PFSK-1 (cell line): ENCODE measurements at regions not wholly inside any gene's neighbourhood (a gene's known extent, or its start where the extent isn't known, plus 50 kb on each side); places are given as distances from the start of the nearest gene placed in this dataset.

Source experiments
- POLR2AphosphoS5 ChIP-seq: IDR thresholded peaks from 2 replicates; pipeline ENCODE4 v1.6.1; 2012; ENCODE audit warnings: low read depth, mild to moderate bottlenecking, control low read depth, low read length, moderate library complexity
- TAF1 ChIP-seq: IDR thresholded peaks from 2 replicates; pipeline ENCODE4 v1.6.1; 2012; ENCODE audit warnings: low read length, control low read depth, borderline replicate concordance; ENCODE audit not compliant: insufficient read depth

DNA sequence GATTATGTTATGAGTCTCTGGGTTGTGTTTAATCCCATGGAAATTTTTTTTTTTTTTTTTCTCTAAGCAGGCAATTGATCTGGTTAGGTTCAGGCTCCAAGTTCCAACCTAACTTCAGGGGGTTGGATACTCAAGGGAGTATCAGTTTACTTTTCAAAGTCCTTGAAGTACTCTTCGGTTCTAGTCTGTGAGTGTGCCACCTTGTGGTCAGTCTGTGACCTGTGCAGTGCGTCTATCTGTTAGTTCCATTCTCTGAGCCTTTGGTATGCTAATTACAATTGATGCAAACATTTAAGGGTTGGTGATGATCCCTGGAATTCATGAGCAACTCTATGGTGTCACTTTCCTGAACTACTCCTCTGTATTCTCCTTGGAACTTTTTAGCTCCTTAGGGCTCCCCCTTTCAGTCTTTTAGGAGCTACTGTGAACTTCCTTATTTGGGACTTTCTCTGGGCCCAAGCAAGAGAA lies 342.0 kb downstream of the SOX4 start:
- TF ChIP-seq TAF1 = no peak
- TF ChIP-seq POLR2AphosphoS5 = no peak
